ENCODE measurements at regions not wholly inside any gene's neighbourhood (a gene's known extent, or its start where the extent isn't known, plus 50 kb on each side); places are given as distances from the start of the nearest gene placed in this dataset.

DNA sequence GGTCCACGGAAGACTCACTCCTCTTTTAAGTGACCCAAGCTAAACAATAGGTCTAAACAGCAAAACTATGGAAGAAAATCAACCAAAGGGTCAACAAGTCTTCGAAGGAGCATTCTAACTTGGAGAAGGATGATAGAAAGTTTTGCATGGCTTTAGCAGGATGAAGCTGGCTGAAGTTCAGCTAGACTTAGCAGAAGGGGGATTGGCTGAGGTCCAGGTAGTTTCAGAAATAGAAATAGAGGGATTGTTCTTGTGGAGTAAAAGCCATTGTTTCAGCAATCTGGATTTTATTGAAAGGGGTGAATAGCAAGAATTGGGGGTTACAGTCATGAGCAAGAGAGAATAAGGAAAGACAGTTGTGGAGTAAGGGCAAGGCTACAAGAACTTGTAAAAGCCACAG is 84.7 kb upstream of the TSPAN8 start:
- no peak for DNase-seq
- intact Hi-C loops (cut with DNase I): no loop called here

DNA sequence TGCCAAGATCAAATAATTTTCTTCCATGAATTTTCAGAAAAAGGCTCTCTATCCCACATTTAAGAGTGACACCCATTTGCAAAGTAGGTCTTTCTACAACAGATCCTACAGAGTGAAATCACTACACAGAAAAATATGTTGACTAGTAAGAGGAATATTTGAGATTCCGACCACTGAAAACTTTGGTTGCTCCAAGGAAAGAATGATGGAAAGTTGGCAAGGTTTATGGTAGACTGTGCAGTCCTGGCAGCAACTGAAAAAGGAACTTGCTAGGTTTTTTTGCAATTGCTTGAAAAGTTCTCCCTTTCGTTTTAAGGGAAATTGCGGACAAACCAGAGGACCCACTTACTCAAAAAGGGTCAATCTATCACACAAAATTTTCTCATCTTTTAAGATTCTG is 83.1 kb upstream of the TSPAN8 start:
- intact Hi-C loops (cut with DNase I): no loop called here
- no peak for DNase-seq

DNA sequence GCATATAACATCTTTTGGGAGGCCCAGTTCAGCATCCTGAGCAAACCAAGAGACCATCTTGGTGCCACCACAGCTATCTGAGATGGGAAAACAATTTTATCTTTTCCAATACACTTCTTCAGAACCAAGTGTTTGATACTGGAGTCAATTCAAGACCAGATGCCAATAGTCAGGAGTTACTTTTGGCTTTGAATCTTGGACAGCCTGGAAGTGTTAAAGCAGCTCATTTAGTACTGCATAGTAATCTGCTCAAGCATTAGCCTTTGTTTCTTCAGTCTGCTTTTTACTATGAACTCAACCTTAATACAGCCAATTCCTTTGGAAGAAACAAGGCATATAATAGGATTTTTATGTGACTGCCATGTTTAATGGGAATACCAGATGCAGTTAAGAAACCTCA is 81.9 kb upstream of the TSPAN8 start:
- DNase-seq: no peak
- intact Hi-C loops (cut with DNase I): no loop called here

DNA sequence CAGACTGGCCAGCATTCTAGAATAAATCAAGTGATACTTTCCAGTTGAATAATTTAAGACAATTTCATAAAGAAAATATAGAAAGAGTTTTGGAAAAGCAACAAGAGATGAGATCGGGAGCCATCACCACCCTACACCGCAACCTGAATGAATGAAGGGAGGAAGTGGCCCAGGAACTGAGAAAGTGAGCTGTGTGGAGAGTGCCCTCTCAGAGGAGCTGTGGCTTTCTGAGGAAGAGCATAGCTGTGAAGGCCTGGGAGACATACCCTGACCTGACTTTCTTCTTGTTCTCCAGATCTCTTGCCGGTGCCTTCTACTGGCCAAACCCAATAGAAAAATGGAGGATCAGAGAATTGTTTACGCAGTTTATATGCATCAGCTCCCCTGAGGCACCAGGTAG is 79.3 kb upstream of the TSPAN8 start:
- DNase-seq: no peak
- intact Hi-C loops (cut with DNase I): no loop called here

DNA sequence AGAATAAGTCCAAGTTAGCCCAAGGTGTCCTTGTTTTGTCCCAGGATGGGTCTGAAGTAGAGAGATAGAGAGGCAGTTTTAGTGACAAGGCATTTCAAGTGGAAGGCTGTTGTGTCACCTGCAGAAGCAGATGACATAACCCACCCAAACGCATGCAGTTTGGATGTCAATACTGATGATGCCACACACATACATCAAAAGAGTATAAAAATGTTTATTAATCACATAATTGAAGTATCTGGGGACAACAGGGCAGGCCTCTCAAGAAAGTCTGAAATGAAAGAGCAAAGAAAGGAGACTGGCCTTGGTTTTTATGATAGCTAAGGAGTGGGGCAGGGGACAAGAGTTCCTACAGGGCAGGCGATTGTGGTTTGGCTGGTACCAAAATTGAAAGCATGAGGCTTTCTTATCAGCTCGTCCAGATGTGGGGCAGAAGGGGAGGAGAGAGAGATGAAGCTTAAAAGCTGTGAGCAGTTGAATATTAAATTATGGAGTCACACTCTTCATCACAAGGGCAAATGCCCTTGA is 78.4 kb upstream of the TSPAN8 start:
- no peak for DNase-seq
- intact Hi-C loops (cut with DNase I): no loop called here

DNA sequence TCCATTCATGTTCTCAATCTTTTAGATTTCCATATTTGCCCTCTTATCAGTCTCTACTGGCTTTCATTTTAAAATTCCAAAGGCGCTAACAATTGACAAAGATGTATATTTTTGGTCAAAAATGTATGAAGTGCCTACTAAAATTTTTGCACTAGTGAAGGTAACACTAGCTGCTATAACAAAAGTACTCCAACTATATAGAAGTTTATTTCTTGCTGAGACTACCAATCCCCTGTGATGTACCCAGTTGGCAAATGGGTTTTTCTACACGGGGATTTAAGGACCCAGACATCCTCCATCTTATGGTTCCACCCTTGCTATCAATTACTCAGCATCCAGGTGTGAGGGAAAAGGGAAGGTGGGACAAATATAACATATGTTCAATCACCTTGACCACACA is 75.3 kb upstream of the TSPAN8 start:
- DNase-seq: no peak

DNA sequence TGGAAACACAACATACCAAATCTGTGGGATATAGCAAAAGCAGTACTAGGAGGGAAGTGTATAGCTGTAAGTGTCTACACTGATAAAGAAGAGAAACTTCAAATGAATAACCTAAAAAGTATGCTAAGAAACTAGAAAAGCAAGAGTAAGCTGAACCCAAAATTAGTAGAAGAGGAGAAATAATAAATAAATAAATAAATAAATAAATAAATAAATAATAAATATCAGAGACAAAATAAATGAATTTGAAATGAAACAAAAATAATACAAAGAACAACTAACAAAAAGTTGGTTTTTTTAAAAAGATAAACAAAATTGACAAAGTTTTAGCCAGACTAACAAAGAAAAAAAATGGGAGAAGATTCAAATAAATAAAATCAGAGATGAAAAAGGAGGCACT is 72.7 kb upstream of the TSPAN8 start:
- no peak for DNase-seq
- intact Hi-C loops (cut with DNase I): no loop called here

More for the DNA sequence above, 75.3 kb upstream of the TSPAN8 start:
- intact Hi-C loops (cut with DNase I): no loop called here

DNA sequence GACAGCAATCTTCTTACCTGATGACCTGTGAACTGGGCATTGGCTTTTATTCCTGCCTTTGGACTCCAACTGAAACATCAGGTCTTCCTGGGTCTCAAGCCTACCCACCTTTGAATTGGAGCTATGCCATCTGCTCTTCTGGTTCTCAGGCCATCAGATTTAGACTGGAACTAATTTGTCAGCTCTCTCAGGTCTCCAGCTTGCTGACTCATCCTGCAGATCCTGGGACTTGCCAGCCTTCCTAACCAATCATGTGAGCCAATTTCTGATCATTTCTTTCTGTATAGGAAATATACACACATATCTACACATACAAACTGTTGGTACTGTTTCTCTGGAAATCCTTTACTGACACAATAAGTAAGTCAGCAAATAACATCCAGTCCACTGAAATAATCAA is 65.3 kb upstream of the TSPAN8 start:
- intact Hi-C loops (cut with DNase I): no loop called here
- DNase-seq: no peak

DNA sequence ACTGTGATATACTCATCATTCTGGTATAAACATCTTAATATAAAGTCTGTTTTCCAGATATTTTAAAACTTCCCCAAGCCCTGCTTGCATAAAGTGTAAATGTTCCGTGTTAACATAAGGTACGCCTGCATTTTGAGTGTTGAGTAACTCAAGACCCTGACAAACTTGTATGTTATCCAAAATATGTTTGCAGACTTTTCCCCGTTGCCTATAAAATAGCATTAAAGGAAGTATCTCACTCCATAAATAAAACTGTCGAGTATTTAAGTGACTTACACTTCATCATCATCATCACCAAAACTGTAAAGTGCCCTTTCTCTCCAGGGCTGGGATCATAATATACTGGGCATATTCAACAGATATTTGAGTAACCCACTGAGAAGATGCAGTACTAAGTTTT is 64.6 kb upstream of the TSPAN8 start:
- DNase-seq: no peak
- intact Hi-C loops (cut with DNase I): no loop called here

DNA sequence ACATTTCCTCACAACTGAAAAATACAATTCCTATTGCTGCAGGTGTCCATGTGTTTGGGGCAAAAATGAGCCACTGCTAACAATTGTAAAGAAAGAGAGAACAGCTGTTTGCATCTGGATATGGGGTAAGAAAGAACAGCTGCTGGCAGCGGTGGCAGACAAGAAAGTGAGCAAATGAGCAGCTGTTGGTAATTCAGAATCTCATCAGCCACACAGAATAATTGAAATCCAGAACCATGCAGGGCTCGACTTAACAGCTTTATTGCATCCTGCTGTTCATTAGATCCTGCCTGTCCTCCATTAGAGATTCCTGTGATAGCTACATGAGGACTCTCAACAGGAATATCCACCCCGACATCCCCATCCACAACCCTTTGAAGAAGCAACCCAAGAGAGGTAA is 62.5 kb upstream of the TSPAN8 start:
- no peak for DNase-seq

DNA sequence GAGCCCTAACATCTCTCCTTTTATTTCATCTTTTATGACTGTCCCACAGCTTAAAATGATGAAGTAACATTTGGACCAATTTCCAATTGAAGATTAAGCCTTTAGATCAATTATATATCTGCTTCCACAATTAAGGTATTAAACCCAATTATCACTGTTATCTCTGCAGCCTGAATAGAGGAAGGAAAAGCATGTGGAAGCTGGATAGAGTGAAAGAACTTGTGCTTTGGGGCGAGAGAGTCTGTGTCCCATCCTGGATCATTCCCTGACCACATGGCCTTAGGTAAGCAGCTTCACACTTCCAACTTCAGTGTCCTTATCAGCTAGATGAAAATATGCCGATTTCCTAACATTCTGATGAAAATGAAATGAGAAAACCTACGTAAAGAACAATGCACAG is 61.4 kb upstream of the TSPAN8 start:
- no peak for DNase-seq

More for the DNA sequence above, 62.5 kb upstream of the TSPAN8 start:
- intact Hi-C loops (cut with DNase I): no loop called here

DNA sequence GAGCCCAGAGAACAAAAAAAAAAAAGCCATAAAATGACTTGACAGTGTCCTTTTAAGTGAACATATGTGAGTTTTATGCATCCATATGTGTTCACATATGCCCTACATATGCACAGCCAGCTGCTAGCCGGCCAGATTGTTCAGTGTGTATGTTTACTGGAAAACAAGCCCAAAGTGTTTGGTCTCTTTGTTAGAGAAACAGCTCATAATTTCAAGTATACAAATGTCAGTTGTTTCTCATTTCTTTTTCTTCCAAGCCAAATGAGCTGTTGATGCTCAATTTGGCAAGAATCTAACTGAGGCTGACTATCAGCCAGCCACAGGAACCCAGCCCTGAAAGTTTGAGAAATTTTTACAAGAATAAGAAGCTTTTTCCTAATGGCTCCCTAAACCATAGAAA is 60.8 kb upstream of the TSPAN8 start:
- no peak for DNase-seq
- intact Hi-C loops (cut with DNase I): no loop called here

More for the DNA sequence above, 61.4 kb upstream of the TSPAN8 start:
- intact Hi-C loops (cut with DNase I): no loop called here

DNA sequence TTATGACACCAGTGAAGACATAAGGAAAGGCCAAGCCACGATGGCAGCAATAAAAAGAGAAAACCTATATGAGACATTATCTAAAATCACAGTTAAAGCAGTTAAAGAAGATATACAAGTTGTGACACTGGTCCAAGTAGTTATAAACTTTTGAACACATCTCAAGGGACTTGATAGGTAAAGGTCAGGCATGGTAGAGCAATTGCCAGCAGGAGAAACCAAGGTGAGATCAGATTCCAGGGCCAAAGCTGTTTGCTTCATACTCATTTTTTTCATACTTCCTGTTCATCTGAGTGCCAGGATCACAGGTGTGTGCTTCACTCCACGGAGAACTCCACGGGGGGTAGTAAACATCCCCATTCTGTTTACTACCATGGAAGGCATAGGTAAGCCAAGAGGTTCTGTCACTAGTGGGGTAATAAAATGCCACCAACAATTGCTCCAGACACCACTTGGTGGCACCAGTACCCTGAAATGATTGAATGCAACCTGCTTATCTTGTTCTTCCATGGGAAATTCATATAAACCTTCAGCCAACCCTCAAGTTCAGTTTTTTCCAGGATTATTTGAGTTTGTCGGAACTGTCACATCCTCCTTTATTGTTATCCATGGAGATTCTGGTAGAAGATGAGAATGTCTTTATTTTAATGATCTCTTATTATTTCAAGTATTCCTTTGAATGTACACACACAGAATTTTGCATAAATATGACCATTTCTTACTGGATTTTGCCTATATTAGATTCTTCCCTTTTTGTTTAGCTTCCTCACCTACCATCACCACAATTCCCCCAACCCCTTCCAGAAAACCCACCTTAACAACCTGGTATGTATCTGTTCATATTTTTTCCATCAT is 59.2 kb upstream of the TSPAN8 start:
- DNase-seq: peak in 5 of 10 donors; percentile 8 to 36 (median 27)
- intact Hi-C loops (cut with DNase I): no loop called here

DNA sequence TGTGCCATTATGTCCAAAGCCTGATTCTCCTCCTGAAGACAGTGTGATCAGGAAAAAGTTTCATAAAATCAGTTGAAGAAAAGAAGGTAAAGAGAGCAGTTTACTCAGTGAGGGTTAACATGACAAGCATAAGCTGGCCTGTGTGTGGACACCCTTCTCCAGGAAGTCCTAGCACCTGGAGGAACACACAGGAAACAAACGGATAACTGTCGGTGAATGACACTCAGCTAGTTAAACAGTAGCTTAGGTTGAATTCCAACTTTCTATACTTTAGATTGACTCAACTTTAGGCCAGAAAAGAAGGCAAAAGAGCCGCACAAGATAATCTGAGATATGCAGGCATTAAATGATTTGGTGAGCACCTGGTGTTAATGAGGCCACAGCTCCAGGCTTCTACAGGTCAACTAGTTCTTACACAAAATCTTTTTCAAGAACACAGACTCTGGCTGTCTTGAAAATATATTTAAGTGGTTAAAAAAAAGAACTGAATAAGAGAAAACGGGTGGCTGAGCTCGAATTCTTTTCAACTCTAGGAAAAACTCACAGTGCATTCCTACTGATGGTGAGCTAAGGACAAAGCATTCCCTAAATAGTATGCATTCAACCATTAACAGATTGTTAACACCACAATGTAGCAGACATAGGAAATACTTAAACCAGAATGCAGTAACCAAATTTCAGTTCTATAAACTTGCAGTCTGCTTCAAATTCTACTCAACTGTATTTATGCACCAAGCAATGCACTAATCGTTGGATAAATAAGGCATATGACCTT is 56.9 kb upstream of the TSPAN8 start:
- intact Hi-C loops (cut with DNase I): no loop called here
- DNase-seq: no peak

DNA sequence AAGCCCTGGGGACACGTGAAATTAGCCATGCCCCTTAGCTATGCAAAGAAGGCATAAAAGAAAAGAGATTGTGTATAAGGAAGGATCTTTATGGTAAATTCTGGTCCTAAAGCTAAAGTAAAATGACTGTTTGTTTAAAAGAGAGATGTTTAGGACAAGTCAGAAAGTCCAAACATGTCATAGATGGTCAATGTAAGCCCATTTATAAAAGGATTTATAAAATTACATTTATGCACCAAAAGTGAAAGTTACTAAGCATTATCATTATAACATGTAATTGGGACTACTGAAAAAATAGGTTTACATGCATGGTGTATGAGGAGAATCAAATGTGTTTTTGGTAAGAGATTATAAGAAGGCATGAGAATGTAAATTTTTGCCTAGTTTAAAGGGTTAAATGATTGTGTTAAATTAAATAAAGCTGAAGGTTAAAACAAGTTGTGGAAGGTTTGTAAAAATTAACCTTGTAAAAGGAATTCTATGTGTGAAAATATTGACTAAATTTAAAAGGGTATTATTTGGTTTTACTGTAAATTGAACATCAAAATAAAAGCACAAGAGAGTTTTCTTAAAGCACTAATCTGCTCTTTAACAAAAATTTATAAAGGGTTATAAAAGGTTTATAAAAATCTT is 50.4 kb upstream of the TSPAN8 start:
- DNase-seq: no peak
- intact Hi-C loops (cut with DNase I): no loop called here
